ENCODE measurements at regions not wholly inside any gene's neighbourhood (a gene's known extent, or its start where the extent isn't known, plus 50 kb on each side); places are given as distances from the start of the nearest gene placed in this dataset.

- DNase-seq = no peak
These were observed 69.8 kb downstream of the CD83 start for GRCh38 chr6:14187406-14187805.

GRCh38 chr6:14189074-14189473 lies 71.5 kb downstream of the CD83 start:
- DNase-seq = no peak

- DNase-seq = no peak
These were observed 72.8 kb downstream of the CD83 start for GRCh38 chr6:14190191-14190928.

- no peak for DNase-seq
These were observed 73.3 kb downstream of the CD83 start for GRCh38 chr6:14190929-14191224.

GRCh38 chr6:14191761-14192160 lies 74.2 kb downstream of the CD83 start:
- DNase-seq = no peak

- DNase-seq = no peak
These were observed 74.7 kb downstream of the CD83 start for GRCh38 chr6:14192216-14192788.

GRCh38 chr6:14193524-14193923 lies 76.0 kb downstream of the CD83 start:
- DNase-seq = no peak

- DNase-seq = no peak
These were observed 76.9 kb downstream of the CD83 start for GRCh38 chr6:14194483-14194882.

GRCh38 chr6:14194976-14195375 lies 77.4 kb downstream of the CD83 start:
- no peak for DNase-seq

GRCh38 chr6:14196026-14196425 lies 78.5 kb downstream of the CD83 start:
- DNase-seq = no peak

GRCh38 chr6:14197118-14197517 lies 79.5 kb downstream of the CD83 start:
- no peak for DNase-seq

- no peak for DNase-seq
These were observed 82.5 kb downstream of the CD83 start for GRCh38 chr6:14200047-14200446.

- no peak for DNase-seq
These were observed 85.4 kb downstream of the CD83 start for GRCh38 chr6:14202947-14203346.

- no peak for DNase-seq
These were observed 88.8 kb downstream of the CD83 start for GRCh38 chr6:14206391-14206790.

GRCh38 chr6:14207448-14207847 lies 89.9 kb downstream of the CD83 start:
- DNase-seq = no peak

GRCh38 chr6:14209000-14209399 lies 91.4 kb downstream of the CD83 start:
- no peak for DNase-seq

GRCh38 chr6:14210077-14210476 lies 92.5 kb downstream of the CD83 start:
- DNase-seq = peak in 1 of 56 donors; percentile 13

- DNase-seq = peak; percentile 53 to 96 (median 84)
These were observed 93.3 kb downstream of the CD83 start for GRCh38 chr6:14210663-14211561.

GRCh38 chr6:14211562-14211942 lies 94.0 kb downstream of the CD83 start:
- peak in 18 of 56 donors; percentile 19 to 57 (median 42) for DNase-seq

GRCh38 chr6:14212020-14212419 lies 94.4 kb downstream of the CD83 start:
- no peak for DNase-seq

- no peak for DNase-seq
These were observed 95.1 kb downstream of the CD83 start for GRCh38 chr6:14212632-14213031.

- no peak for DNase-seq
These were observed 99.5 kb downstream of the CD83 start for GRCh38 chr6:14216946-14217684.

Data from amygdala (tissue), 56 donors.